Middle frontal gyrus (tissue), 1 donor: ENCODE measurements at regions not wholly inside any gene's neighbourhood (a gene's known extent, or its start where the extent isn't known, plus 50 kb on each side); places are given as distances from the start of the nearest gene placed in this dataset.

Source experiments
- DNase-seq: peaks from one replicate; pipeline ENCODE4 v3.0.0-alpha.2; 2015; ENCODE audit warnings: low spot score; ENCODE audit errors: extremely low spot score

DNA sequence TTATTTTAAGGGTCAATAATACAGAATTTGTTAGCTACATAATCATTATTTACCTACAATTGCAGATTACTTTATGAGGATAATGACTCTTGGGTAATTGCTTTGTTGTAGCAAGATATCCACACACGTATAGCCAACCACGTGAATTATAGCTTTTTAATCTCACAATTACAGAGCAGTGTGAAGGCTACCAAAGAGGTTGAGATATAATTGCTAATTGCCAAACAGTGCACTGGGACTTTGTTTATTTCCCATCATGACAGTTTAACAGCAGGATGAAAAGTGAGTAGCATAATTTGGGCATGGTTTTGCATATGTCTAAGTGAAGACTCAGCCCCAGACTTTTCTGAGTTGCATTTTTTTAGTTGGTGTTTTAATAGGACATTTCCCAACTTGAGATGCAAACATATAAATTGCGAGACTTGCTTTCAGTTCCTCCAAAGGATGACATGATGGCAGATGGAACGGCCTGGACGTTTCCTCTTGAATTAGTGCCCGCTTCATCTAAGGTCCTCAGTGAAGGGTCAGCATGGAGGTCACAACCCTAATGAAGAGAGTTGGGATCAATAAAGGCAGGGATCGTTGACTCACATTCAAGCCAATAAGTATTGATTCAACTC lies 180.7 kb upstream of the GPR26 start:
- no peak for DNase-seq

GRCh38 chr10:123488436-123488835 lies 177.7 kb upstream of the GPR26 start:
- DNase-seq, result no peak

DNA sequence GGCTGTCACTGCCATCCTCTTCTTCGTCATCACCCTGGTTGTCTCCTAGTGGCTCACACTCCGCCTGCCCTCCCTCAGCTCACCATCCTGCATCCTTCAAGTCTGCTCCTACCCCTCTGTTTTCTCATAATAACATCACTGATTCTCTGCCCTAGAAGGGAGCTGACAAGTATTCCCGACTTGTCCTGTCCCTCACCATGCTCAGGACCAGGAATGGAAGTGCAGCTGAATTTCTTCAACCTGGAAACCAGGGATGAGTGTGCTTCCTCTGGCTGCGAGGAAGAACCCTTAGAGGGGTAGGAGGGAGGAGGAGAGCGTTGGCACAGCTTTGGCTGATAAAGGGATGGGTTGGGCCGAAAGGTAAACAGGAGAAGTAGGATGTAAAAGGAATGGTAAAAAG lies 174.8 kb upstream of the GPR26 start:
- no peak for DNase-seq

GRCh38 chr10:123492016-123492415 lies 174.1 kb upstream of the GPR26 start:
- DNase-seq, result no peak

- no peak for DNase-seq
These were observed 171.8 kb upstream of the GPR26 start for GRCh38 chr10:123494301-123494808.

- no peak for DNase-seq
These were observed 169.8 kb upstream of the GPR26 start for GRCh38 chr10:123496375-123496774.

- DNase-seq, result no peak
These were observed 169.0 kb upstream of the GPR26 start for GRCh38 chr10:123496996-123497660.

DNA sequence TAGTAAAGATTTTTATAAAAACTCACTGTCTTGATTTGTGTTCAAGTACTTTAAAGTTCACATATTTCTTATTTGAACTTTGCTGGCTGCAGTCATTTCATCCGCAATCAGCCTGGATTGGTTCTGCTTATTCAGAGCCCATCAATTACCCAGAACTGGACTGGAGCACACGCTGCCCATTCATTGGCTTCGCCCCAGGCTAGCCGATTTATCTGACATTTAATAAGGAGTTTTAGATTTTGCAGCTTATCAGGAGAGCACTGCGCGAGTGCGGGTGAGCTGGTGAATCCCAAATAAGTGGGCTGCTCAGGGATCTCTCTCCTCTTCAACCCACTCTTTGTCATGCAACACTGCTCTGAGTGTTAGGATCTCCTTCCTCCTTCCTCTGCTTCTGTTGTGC lies 166.0 kb upstream of the GPR26 start:
- no peak for DNase-seq

DNA sequence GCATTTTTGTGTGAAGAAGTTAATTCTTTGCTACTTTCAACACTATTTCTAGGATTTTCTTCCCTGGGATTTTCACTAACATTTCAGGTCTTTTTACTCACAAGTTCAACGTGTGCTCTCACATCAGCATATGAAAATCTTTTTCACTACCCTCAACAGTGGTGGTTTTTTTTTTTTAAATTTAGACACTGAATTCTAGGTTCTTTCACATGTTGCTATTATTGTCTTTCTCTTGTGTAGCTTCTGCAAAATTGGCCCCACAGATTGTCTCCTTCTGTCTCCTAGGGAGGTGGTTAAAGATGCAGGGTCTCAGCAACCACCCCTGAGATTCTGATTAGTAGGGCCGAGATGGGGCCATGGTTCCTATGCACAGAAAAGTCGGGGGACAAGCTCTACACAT lies 165.0 kb upstream of the GPR26 start:
- no peak for DNase-seq

- DNase-seq, result no peak
These were observed 163.2 kb upstream of the GPR26 start for GRCh38 chr10:123502983-123503382.

DNA sequence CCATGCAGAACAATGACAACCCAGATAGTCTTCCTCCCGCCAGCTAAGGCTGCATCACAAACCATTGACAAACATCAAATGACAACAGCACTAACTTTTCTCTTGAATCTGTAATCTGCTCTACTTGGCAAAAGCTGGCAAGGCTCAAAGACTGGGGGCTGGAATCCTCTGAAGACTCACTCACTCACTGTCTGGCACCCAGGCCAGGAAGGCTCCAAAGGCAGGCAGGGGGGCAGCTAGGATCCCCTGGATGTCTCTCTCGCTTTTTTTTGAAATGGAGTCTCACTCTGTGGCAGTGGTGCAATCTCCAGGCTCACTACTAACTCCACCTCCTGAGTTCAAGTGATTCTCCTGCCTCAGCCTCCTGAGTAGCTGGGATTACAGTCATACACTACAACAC lies 159.7 kb upstream of the GPR26 start:
- no peak for DNase-seq

GRCh38 chr10:123507298-123507697 lies 158.9 kb upstream of the GPR26 start:
- DNase-seq, result no peak

DNA sequence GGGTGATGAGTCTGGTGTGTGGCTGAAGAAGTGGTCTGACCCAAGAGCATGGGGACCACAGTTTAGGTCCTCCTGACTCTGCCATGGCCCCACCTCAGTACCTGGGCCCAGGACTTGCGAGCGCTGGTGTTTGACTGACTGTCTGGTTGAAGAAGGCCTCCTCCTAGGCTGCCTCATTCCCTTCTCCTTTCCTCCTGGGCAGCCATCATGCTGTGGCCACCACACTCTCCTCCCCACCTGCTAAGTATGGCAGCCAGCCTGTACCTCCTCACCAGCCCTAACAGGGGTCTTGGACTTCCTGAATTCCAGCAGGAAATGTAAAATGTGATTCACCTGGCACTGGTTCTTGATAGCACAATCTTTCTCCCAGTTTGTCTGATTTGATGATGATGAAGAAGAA lies 156.8 kb upstream of the GPR26 start:
- DNase-seq, result no peak

DNA sequence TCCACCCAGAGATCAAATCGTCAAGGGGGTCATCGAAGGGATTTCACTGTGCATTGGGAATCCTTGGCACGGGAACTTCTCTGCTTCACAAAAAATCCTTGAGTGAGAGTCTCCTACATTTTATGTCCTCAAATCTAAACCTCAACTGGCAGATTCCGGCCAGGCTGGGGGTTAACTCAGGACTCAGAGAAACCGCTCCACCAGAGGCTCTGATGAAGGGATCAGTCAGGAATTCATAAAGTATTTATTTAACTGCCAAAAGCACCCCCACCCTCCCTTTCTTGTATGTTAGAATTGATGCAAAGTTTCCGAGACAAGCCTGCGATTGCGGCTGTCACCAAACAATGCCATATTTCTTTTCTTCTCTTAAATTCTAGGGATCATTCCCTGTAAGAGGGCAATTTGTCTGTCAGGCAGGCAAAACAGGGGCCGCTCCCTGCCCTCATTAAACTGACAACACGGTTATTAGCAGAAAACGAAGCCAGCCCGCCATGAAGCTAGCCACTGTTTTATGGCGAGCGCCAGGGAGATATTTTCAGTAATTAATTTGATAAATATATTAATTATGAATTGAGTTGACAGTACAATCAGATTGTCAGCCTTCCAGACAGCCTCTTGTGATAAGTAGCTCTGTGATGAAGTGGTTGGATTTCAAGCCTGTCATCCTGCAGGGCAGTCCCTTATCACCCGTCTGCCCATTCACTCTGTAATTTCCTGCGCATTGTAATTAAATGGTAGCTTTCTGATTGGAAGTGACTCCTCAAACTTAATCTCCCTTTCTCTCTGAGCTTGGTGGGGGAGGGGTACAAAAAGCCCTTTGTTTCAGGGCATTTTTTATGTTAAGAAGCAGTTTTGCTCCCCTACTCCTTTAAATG lies 153.0 kb upstream of the GPR26 start:
- DNase-seq, result no peak

GRCh38 chr10:123513870-123514269 lies 152.3 kb upstream of the GPR26 start:
- DNase-seq, result no peak

GRCh38 chr10:123514996-123515395 lies 151.2 kb upstream of the GPR26 start:
- DNase-seq, result no peak

DNA sequence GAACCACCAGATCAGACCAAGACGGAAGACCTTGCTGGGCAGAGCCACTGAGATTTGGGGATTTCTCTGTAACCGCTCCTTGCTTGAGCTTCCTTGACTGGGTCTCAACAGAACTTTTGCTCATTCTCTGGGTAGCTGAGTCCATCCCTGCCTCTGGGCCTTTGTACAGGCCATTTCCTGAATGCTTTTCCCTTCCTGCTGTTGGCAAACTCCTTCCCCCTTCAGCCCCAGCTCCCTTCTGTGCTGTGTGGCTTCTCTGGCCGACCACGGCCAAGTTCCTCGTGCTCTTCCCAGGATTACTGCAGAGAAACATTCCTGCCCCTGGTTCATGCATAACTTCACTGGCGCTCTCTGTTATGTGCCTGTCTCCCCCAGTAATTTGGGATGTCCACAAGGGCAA lies 150.5 kb upstream of the GPR26 start:
- DNase-seq, result no peak

DNA sequence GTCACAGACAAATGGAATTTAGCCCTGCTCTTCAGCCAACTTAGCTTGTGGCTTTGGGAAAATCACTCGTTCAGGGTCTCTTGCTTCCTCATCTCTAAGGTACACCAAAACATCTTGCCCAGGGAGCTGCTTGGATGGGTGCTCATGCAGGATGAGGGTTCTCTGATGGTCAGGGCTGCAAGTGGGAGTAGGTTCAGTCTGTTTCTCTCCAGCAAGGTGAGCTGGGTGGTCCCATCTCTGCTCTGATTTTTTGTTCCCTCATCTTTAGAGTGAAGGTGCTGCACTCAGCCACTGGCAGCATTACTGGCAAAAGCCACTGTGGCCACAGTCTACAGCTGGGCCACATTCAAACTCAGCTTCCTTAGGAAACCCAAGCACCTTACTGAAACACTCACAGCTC lies 149.9 kb upstream of the GPR26 start:
- DNase-seq, result no peak

DNA sequence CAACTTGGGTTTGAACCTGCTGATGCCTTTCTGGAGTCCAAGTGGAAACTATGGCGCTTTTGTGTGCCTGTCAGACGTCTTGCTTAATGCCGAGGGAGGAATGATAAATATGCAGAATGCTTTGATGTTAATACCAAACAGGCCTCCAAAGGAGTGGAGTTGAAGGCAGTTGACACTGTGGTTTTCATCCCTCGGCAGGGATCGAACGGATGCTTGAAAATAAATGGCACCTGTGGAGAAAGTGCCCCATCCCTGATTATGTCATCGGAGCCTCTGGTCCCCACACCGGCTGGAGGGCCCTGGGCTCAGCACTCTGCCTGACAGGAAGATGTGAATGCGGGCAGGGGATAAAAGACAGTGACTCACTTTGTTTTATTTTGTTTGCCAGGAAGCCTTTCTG lies 148.7 kb upstream of the GPR26 start:
- no peak for DNase-seq

GRCh38 chr10:123517901-123518300 lies 148.3 kb upstream of the GPR26 start:
- no peak for DNase-seq

DNA sequence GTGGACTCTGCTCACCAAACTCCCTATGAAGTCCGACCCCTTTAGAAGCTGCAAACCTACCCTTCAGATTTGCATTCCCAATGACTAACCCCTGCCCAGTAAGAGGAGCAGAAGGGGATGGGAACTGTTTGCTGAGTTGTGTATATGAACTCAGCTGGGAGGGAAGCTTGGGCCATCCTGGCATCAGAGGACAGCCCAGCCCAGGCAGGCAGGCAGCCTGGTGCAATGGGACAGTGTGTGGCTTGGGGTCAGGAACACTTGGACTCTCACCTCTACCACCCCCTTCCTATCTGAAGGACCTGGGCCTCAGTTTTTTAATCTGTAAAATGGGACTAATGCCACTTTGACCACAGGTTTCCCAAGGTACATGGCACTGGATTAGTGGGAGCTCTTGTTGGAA lies 147.4 kb upstream of the GPR26 start:
- no peak for DNase-seq

GRCh38 chr10:123519861-123520260 lies 146.3 kb upstream of the GPR26 start:
- DNase-seq, result no peak
